Heart left ventricle (tissue), 16 donors: ENCODE measurements at regions not wholly inside any gene's neighbourhood (a gene's known extent, or its start where the extent isn't known, plus 50 kb on each side); places are given as distances from the start of the nearest gene placed in this dataset.
"Not testable (repeated sequence)": the region's sequence is repeated elsewhere in the genome, so short reads cannot be mapped to it uniquely, and the experiment has no call there.

Experiments used
- ATAC-seq, 4 donors: fragments of 200-7000 bp; cut with Tn5 transposase; one replicate each; pipeline ENCODE4 v1.9.1; 2020 to 2022; ENCODE audit warnings: moderate library complexity in 4 of 4, mild to moderate bottlenecking in 3 of 4, moderate number of reproducible peaks in 1 of 4
- DNase-seq, 5 donors: peaks; one replicate each; pipeline ENCODE4 v3.0.0-alpha.2; 2020
- H3K27ac ChIP-seq, 12 donors: fragments of 200-600 bp; sonication (generic) in 4 of 12; one replicate each; pipeline versions ENCODE4 v1.5.0 to v1.8.0; 2016 to 2022; ENCODE audit warnings: mild to moderate bottlenecking in 2 of 12
- H3K27me3 ChIP-seq, 9 donors: fragments of 200-600 bp; sonication (generic) in 2 of 9; one replicate each; pipeline versions ENCODE4 v1.5.1 to v1.8.0; 2016 to 2022; ENCODE audit warnings: mild to moderate bottlenecking in 3 of 9
- H3K36me3 ChIP-seq, 9 donors: fragments of 200-600 bp; sonication (generic) in 2 of 9; one replicate each; pipeline versions ENCODE4 v1.5.0 to v1.8.0; 2018 to 2022; ENCODE audit warnings: mild to moderate bottlenecking in 2 of 9
- H3K4me1 ChIP-seq, 12 donors: fragments of 200-600 bp; sonication (generic) in 4 of 12; one replicate each; pipeline versions ENCODE4 v1.5.0 to v1.8.0; 2016 to 2022; ENCODE audit warnings: mild to moderate bottlenecking in 3 of 12
- H3K4me3 ChIP-seq, 12 donors: fragments of 200-600 bp; sonication (generic) in 4 of 12; one replicate each; pipeline versions ENCODE4 v1.5.0 to v1.8.0; 2017 to 2022; ENCODE audit warnings: mild to moderate bottlenecking in 9 of 12, moderate library complexity in 4 of 12
- H3K9me3 ChIP-seq, 12 donors: fragments of 200-600 bp; sonication (generic) in 4 of 12; one replicate each; pipeline versions ENCODE4 v1.5.0 to v1.8.0; 2016 to 2022; ENCODE audit warnings: mild to moderate bottlenecking in 1 of 12
- POLR2A ChIP-seq, 2 donors: fragments of 450-650 bp; IDR thresholded peaks; one replicate each; pipeline ENCODE4 v1.6.1; 2017; ENCODE audit warnings: antibody characterized with exemption in 2 of 2, mild to moderate bottlenecking in 2 of 2, moderate library complexity in 2 of 2
- WGBS, 4 donors: extraction: QIAGEN DNeasy Blood & Tissue Kit in 2 of 4; methylation state at CpG; one replicate each; pipeline versions ENCODE4 v1.1.5 to v1.1.7; 2013 to 2018; 5-methylcytosine and 5-hydroxymethylcytosine counted together
- intact Hi-C, 10 donors: fragments of 100-400 bp; cut with DNase I; formaldehyde crosslinking; loops; one replicate each; pipeline versions ENCODE4 v1.11.1 to v1.14.2; 2022
- TF ChIP-seq, protein P1 (sequence below), 12 donors: fragments of 200-600 bp; sonication (generic) in 4 of 12; IDR thresholded peaks; one replicate each; pipeline versions ENCODE4 v1.5.0 to v1.8.0; 2018 to 2022; ENCODE audit warnings: antibody characterized with exemption in 12 of 12, mild to moderate bottlenecking in 5 of 12
- donor health status: ischemic (EF 13 %, LVEDD 7.1; RV severe dilation, severe dysfunction).
- donor health status: healthy with polysubstance abuse.
- donor health status: DM: no; HTN: yes; CAD: no.
- donor health status: DM: no; HTN: no; CAD: no.
- donor health status: ischemic (EF 25% LVEDD 6.9; RV normal size, moderate dysfunction).
- donor health status: ischemic (EF 25% LVEDD 5.7; RV mildly dilated, moderate dysfunction).
- donor health status: healthy.
- donor health status: DM: yes; HTN: yes; CAD: no.
- donor health status: ischemic (EF 35%, LVEDD 5.7; RV mildly dilated, moderate dysfunction).
- donor health status: nonischemic (EF 11% LVEDD 7.7; RV severe dilation, severe dysfunction).
- donor health status: DM: yes; HTN: yes; CAD: no.
- donor health status: PGD.
- donor health status: ischemic (EF 29% LVEDD 5.4; RV normal size, mild dysfunction).
- donor health status: nonischemic (EF 23%, LVEDD 6.1; RV moderate dilation, normal function).

DNA sequence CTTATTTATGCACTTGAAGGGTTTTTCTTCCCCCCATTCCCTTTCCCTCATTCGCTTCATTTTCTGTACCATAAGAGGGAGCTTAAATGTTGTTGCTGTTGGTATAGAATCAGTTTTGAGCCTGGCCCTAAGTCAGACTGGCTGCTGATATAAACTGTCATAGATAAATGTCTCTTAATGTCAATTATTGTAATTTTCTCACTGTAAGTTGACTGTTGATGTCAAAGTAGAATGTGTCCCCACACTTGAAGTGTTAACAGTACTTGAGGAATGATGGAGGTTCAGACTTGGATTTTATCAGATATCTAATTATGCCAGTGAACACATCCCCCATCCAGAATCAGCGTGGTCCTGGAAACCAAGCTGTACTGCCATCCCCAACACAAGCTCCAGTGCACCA lies 87.8 kb downstream of the PRR15 start:
- Histone ChIP-seq H3K36me3 (no peaks in the 10 kb centered on the region), H3K9me3 (no peaks in the 10 kb centered on the region), H3K4me3 (no peak overlapping the region), H3K27ac (no peak overlapping the region), H3K4me1 (peaks cover 0 to 28% (median 4%) of the 10 kb centered on the region in 12 donors), H3K27me3 (no peaks in the 10 kb centered on the region)
- intact Hi-C loops = loop anchor here in 1 of 10 donors (5.0 to 10.0 kb wide), 2 partner anchors 96 to 273 kb away; no protein-coding TSS in a partner anchor
- no peak for TF ChIP-seq POLR2A (IDR thresholded peaks at IDR 0.05)
- TF ChIP-seq, protein P1, sequence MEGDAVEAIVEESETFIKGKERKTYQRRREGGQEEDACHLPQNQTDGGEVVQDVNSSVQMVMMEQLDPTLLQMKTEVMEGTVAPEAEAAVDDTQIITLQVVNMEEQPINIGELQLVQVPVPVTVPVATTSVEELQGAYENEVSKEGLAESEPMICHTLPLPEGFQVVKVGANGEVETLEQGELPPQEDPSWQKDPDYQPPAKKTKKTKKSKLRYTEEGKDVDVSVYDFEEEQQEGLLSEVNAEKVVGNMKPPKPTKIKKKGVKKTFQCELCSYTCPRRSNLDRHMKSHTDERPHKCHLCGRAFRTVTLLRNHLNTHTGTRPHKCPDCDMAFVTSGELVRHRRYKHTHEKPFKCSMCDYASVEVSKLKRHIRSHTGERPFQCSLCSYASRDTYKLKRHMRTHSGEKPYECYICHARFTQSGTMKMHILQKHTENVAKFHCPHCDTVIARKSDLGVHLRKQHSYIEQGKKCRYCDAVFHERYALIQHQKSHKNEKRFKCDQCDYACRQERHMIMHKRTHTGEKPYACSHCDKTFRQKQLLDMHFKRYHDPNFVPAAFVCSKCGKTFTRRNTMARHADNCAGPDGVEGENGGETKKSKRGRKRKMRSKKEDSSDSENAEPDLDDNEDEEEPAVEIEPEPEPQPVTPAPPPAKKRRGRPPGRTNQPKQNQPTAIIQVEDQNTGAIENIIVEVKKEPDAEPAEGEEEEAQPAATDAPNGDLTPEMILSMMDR (IDR thresholded peaks at IDR 0.05) = no peak
- DNase-seq (no peak), ATAC-seq (no peak)
- 95 to 97% (median 97%) methylated on average over 2 of the region's 2 CpGs for WGBS, 4 donors

DNA sequence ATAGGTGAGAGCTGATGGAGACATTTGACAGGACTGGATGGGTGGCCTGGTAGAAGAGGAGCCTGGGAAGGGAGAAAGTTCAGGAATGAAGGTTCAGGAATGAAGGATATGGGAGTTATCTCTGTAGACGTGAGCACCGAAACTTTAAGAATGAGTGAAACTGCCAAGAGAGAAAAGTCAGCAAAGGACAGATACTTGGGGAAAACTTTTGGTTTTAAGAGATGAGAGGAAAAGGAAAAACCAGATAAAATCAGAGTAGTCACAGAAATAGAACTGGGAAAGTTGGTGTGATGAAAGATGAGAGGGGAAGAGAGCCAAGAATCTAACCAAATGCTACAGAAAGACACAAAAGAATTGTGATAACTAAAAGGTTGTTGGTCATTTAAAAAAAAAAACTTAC lies 88.9 kb downstream of the PRR15 start:
- DNase-seq (no peak), ATAC-seq (no peak)
- no peak overlapping the region for H3K27ac ChIP-seq
- H3K4me1 ChIP-seq = peaks cover 0 to 23% (median 1%) of the 10 kb centered on the region in 12 donors
- intact Hi-C loops = loop anchor here in 1 of 10 donors (5.0 to 10.0 kb wide), 2 partner anchors 95 to 272 kb away; no protein-coding TSS in a partner anchor
- 41 to 68% (median 58%) methylated on average over 2 of the region's 2 CpGs for WGBS, 4 donors
- no peak overlapping the region for H3K4me3 ChIP-seq
- no peaks in the 10 kb centered on the region for H3K36me3 ChIP-seq
- no peaks in the 10 kb centered on the region for H3K27me3 ChIP-seq
- TF ChIP-seq, protein P1 (IDR thresholded peaks at IDR 0.05) = no peak
- TF ChIP-seq POLR2A (IDR thresholded peaks at IDR 0.05) = no peak
- H3K9me3 ChIP-seq = no peaks in the 10 kb centered on the region

DNA sequence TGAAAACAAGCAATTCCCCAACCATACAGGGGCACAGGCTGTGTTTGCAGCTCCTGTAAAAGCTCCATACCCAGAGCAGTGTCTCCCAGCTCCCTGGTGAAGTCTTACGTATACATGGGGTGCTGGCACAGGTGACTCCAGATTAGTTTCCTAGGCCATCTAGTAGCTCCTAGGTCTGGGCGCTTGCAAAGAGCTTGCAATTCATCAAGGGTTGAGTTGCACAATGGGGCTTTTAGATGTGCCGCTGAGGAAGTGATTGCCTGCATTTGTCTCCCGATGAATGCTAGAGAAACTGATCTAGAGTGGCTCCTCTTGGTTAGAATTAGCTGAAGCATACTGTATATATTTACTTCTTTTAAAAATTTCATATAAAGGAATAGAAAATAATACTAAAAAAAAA lies 90.7 kb downstream of the PRR15 start:
- not testable (repeated sequence) for H3K27ac ChIP-seq, H3K9me3 ChIP-seq, ATAC-seq, H3K36me3 ChIP-seq, DNase-seq, H3K4me3 ChIP-seq, H3K27me3 ChIP-seq
- H3K4me1 ChIP-seq = peaks cover 0 to 17% (median 0%) of the 10 kb centered on the region in 12 donors
- intact Hi-C loops = loop anchor here in 1 of 10 donors (5.0 to 10.0 kb wide), 2 partner anchors 93 to 270 kb away; no protein-coding TSS in a partner anchor
- 75 to 95% (median 88%) methylated on average over 4 of the region's 4 CpGs for WGBS, 4 donors

DNA sequence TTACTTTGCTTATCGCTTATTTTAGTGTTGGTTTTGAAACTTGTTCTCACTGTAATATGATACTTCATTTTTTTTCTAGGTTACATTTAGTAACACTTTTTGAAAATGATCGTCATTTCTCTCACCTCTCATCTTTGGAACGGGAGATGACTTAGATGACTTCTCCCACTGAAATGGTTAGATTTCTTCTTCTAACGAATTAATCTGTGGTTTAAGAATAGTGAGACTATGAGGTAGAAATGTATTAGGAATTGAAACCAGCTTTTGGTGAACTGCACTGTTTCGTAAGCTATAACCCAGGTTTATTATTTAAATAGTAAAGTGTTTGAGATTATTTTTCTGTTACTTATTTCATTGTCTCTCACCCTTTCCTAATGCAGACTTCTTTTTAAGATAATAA lies 93.7 kb downstream of the PRR15 start:
- intact Hi-C loops = loop anchor here in 1 of 10 donors (10.0 kb wide), 1 partner anchor 268 kb away; no protein-coding TSS in a partner anchor
- Histone ChIP-seq H3K4me1 (peaks cover 0 to 11% (median 0%) of the 10 kb centered on the region in 12 donors), H3K36me3 (no peaks in the 10 kb centered on the region), H3K27me3 (no peaks in the 10 kb centered on the region), H3K27ac (no peak overlapping the region), H3K4me3 (no peak overlapping the region), H3K9me3 (no peaks in the 10 kb centered on the region)
- ATAC-seq (no peak), DNase-seq (no peak)
- 85 to 88% (median 87%) methylated on average over 5 of the region's 5 CpGs for WGBS, 4 donors
- TF ChIP-seq POLR2A (IDR thresholded peaks at IDR 0.05) = no peak
- TF ChIP-seq, protein P1 (IDR thresholded peaks at IDR 0.05) = no peak

DNA sequence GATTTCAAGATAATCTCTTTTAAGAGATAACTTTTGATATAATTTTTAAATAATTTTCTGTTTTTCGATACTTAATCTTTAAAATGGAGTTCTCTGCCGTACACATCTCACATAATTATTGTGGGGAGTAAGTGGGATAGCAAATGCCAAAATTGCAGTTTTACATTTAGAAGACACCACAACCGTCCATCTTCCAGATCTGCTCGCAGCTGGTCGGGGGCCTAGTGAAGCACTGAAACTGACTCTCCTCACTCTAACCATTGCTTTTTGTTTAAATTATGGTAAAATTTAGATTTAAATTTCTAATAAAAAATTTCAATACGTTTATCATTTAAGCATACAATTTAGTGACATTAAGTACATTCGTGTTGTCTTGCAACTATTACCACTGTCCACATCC lies 94.2 kb downstream of the PRR15 start:
- Histone ChIP-seq H3K4me1 (peaks cover 0 to 6% (median 0%) of the 10 kb centered on the region in 12 donors), H3K9me3 (no peaks in the 10 kb centered on the region), H3K27ac (no peak overlapping the region), H3K27me3 (no peaks in the 10 kb centered on the region), H3K4me3 (no peak overlapping the region), H3K36me3 (no peaks in the 10 kb centered on the region)
- WGBS, 4 donors = 86 to 92% (median 91%) methylated on average over 7 of the region's 7 CpGs
- DNase-seq (no peak), ATAC-seq (no peak)
- TF ChIP-seq, protein P1 (IDR thresholded peaks at IDR 0.05) = no peak
- no peak for TF ChIP-seq POLR2A (IDR thresholded peaks at IDR 0.05)
- intact Hi-C loops = loop anchor here in 1 of 10 donors (10.0 kb wide), 1 partner anchor 267 kb away; no protein-coding TSS in a partner anchor

DNA sequence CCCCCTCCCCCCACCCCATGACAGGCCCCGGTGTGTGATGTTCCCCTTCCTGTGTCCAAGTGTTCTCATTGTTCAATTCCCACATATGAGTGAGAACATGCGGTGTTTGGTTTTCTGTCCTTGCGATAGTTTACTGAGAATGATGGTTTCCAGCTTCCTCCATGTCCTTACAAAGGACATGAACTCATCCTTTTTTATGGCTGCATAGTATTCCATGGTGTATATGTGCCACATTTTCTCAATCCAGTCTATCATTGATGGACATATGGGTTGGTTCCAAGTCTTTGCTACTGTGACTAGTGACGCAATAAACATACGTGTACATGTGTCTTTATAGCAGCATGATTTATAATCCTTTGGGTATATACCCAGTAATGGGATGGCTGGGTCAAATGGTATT lies 95.6 kb downstream of the PRR15 start:
- 92 to 98% (median 97%) methylated on average over 5 of the region's 5 CpGs for WGBS, 4 donors
- not testable (repeated sequence) for H3K4me1 ChIP-seq, H3K4me3 ChIP-seq, DNase-seq, H3K27ac ChIP-seq, H3K27me3 ChIP-seq, ATAC-seq, H3K36me3 ChIP-seq, H3K9me3 ChIP-seq
- intact Hi-C loops = loop anchor here in 1 of 10 donors (10.0 kb wide), 1 partner anchor 266 kb away; no protein-coding TSS in a partner anchor

DNA sequence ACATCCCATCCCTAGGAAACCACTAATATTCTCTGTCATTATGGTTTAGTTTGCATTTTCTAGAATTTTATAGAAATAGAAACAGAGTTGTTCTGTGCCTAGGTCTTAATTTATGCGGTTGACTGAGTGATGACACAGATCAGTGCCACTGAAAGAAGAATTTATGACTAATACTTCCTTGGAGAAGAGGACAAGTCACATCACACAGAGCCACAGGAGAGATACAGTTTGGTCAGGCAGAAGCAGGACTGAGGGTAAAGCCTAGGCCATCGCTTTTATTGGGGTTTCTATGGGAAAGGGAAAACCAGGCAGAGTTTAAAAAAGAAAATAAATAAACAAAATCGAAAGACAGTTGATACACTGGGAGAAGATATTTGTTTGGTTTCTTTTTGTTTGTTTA lies 99.3 kb downstream of the PRR15 start:
- H3K4me1 ChIP-seq, H3K36me3 ChIP-seq, H3K9me3 ChIP-seq, H3K4me3 ChIP-seq, intact Hi-C loops, H3K27ac ChIP-seq, ATAC-seq, H3K27me3 ChIP-seq, DNase-seq: not testable (repeated sequence)
- 86 to 94% (median 92%) methylated on average over 3 of the region's 3 CpGs for WGBS, 4 donors
